ENCODE measurements at regions not wholly inside any gene's neighbourhood (a gene's known extent, or its start where the extent isn't known, plus 50 kb on each side); places are given as distances from the start of the nearest gene placed in this dataset.

- TF ChIP-seq CTCF (conservative IDR thresholded peaks at IDR 0.05; ENCODE audit: low read depth in 2 of 2) (no peak), EZH2 (IDR thresholded peaks at IDR 0.05; ENCODE audit: low read depth, unreplicated experiment) (no peak), ZNF331 (CRISPR knock-in tag; IDR thresholded peaks at IDR 0.05; ENCODE audit: low read depth) (no peak)
Observed at GRCh38 chr15:101539492-101539891, 50.0 kb upstream of the PCSK6 start (continued).

Data from GM23338 (cell line).